ENCODE measurements at regions not wholly inside any gene's neighbourhood (a gene's known extent, or its start where the extent isn't known, plus 50 kb on each side); places are given as distances from the start of the nearest gene placed in this dataset.
"Not testable (repeated sequence)": the region's sequence is repeated elsewhere in the genome, so short reads cannot be mapped to it uniquely, and the experiment has no call there.

GRCh38 chr15:20355256-20355868 lies 186.2 kb downstream of the GOLGA6L6 start:
- WGBS, 5 donors: 80 to 90% (median 86%) methylated on average over 6 of the region's 6 CpGs
- intact Hi-C loops (cut with DNase I; ENCODE audit: low total_unique reads): no loop called here
- Histone ChIP-seq H3K4me3 (no peak overlapping the region), H3K27ac (no peak overlapping the region), H3K27me3 (replicated peaks in 1 of 7) (peaks cover 0 to 19% (median 0%) of the 10 kb centered on the region in 7 donors), H3K4me1 (peaks cover 0 to 5% (median 3%) of the 10 kb centered on the region in 6 donors), H3K36me3 (no peaks in the 10 kb centered on the region), H3K9me3 (no peaks in the 10 kb centered on the region)
- no peak for TF ChIP-seq POLR2AphosphoS5 (IDR thresholded peaks at IDR 0.05)
- no peak for TF ChIP-seq POLR2A (IDR thresholded peaks at IDR 0.05)
- peak; percentile 81 for DNase-seq

GRCh38 chr15:20354884-20355223 lies 186.7 kb downstream of the GOLGA6L6 start:
- peak; percentile 56 for DNase-seq
- H3K4me3 ChIP-seq; H3K27ac ChIP-seq; intact Hi-C loops (cut with DNase I; ENCODE audit: low total_unique reads); H3K4me1 ChIP-seq; H3K36me3 ChIP-seq; H3K9me3 ChIP-seq: not testable (repeated sequence)
- 64 to 79% (median 76%) methylated on average over 5 of the region's 5 CpGs for WGBS, 5 donors
- H3K27me3 ChIP-seq (replicated peaks in 1 of 7): peaks cover 0 to 23% (median 0%) of the 10 kb centered on the region in 7 donors

GRCh38 chr15:20353966-20354883 lies 187.4 kb downstream of the GOLGA6L6 start:
- peak; percentile 80 for DNase-seq
- intact Hi-C loops (cut with DNase I; ENCODE audit: low total_unique reads): no loop called here

GRCh38 chr15:20352241-20353200 lies 189.1 kb downstream of the GOLGA6L6 start:
- 65 to 76% (median 67%) methylated on average over 16 to 17 of the region's 17 CpGs for WGBS, 5 donors

More at GRCh38 chr15:20353966-20354883, 187.4 kb downstream of the GOLGA6L6 start:
- no peaks in the 10 kb centered on the region for H3K9me3 ChIP-seq
- H3K27ac ChIP-seq: no peak overlapping the region
- no peaks in the 10 kb centered on the region for H3K36me3 ChIP-seq
- no peak overlapping the region for H3K4me3 ChIP-seq
- peaks cover 0 to 5% (median 3%) of the 10 kb centered on the region in 6 donors for H3K4me1 ChIP-seq
- H3K27me3 ChIP-seq (replicated peaks in 1 of 7): peaks cover 0 to 30% (median 0%) of the 10 kb centered on the region in 7 donors
- 69 to 80% (median 73%) methylated on average over 14 of the region's 14 CpGs for WGBS, 5 donors
- TF ChIP-seq CTCF (IDR thresholded peaks at IDR 0.05 in 8 of 11, conservative IDR thresholded peaks at IDR 0.05 in 3 of 11) (no peak), POLR2AphosphoS5 (IDR thresholded peaks at IDR 0.05) (no peak), POLR2A (IDR thresholded peaks at IDR 0.05) (no peak)

More at GRCh38 chr15:20352241-20353200, 189.1 kb downstream of the GOLGA6L6 start:
- H3K27me3 ChIP-seq (replicated peaks in 1 of 7): peaks cover 0 to 24% (median 0%) of the 10 kb centered on the region in 7 donors
- TF ChIP-seq POLR2AphosphoS5 (IDR thresholded peaks at IDR 0.05): no peak
- no peak for TF ChIP-seq POLR2A (IDR thresholded peaks at IDR 0.05)
- no peak for TF ChIP-seq CTCF (IDR thresholded peaks at IDR 0.05 in 8 of 11, conservative IDR thresholded peaks at IDR 0.05 in 3 of 11)
- no peak overlapping the region for H3K4me3 ChIP-seq
- H3K9me3 ChIP-seq: peaks cover 0 to 4% (median 0%) of the 10 kb centered on the region in 8 donors
- peak; percentile 83 for DNase-seq
- no peaks in the 10 kb centered on the region for H3K36me3 ChIP-seq
- H3K4me1 ChIP-seq: peaks cover 0 to 5% (median 3%) of the 10 kb centered on the region in 6 donors
- H3K27ac ChIP-seq: no peak overlapping the region
- intact Hi-C loops (cut with DNase I; ENCODE audit: low total_unique reads): no loop called here
